Gastrocnemius medialis (tissue), 4 donors: ENCODE measurements at regions not wholly inside any gene's neighbourhood (a gene's known extent, or its start where the extent isn't known, plus 50 kb on each side); places are given as distances from the start of the nearest gene placed in this dataset.

Experiments
- POLR2A ChIP-seq, 2 donors: fragments of 450-650 bp; IDR thresholded peaks; one replicate each; pipeline ENCODE4 v1.6.1; 2017; ENCODE audit warnings: antibody characterized with exemption in 2 of 2, mild to moderate bottlenecking in 2 of 2, moderate library complexity in 2 of 2
- TF ChIP-seq, protein P1 (sequence below), 5 experiments: fragments of 450-650 bp in 3 of 5; fragments of 200-600 bp in 2 of 5; sonication (generic) in 2 of 5; IDR thresholded peaks in 4 of 5; conservative IDR thresholded peaks in 1 of 5; 1 replicate in 4 of 5; 2 replicates in 1 of 5; pipeline ENCODE4 v1.5.1; 2016 to 2019; ENCODE audit warnings: antibody characterized with exemption in 5 of 5, mild to moderate bottlenecking in 3 of 5, moderate library complexity in 3 of 5

DNA sequence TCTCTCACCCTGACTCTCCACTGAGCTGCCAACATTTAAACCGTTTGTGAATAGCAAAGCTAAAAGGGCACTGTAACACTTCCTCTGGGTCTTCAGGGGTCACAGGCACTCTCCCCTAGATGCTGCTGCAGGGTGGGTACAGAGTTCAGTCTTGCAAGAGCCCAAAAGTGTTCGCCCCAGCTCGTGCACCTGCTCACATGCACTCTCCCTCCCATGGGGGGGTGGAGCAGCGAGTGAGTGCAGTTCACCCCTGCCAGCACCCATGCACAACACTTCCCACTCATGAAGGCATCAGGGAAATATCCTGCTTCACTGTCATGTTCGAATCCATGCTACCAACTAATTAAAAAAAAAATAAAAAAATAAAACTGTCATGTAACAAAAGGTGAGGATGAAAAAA lies 950.7 kb upstream of the PRR20A start:
- TF ChIP-seq, protein P1, sequence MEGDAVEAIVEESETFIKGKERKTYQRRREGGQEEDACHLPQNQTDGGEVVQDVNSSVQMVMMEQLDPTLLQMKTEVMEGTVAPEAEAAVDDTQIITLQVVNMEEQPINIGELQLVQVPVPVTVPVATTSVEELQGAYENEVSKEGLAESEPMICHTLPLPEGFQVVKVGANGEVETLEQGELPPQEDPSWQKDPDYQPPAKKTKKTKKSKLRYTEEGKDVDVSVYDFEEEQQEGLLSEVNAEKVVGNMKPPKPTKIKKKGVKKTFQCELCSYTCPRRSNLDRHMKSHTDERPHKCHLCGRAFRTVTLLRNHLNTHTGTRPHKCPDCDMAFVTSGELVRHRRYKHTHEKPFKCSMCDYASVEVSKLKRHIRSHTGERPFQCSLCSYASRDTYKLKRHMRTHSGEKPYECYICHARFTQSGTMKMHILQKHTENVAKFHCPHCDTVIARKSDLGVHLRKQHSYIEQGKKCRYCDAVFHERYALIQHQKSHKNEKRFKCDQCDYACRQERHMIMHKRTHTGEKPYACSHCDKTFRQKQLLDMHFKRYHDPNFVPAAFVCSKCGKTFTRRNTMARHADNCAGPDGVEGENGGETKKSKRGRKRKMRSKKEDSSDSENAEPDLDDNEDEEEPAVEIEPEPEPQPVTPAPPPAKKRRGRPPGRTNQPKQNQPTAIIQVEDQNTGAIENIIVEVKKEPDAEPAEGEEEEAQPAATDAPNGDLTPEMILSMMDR (IDR thresholded peaks at IDR 0.05 in 4 of 5, conservative IDR thresholded peaks at IDR 0.05 in 1 of 5): no peak
- no peak for TF ChIP-seq POLR2A (IDR thresholded peaks at IDR 0.05)
